NOMO-1 (cell line): ENCODE measurements at regions not wholly inside any gene's neighbourhood (a gene's known extent, or its start where the extent isn't known, plus 50 kb on each side); places are given as distances from the start of the nearest gene placed in this dataset.
A peak's percentile ranks its signal among the peaks of the same experiment; 100 is the strongest.
"Not testable (repeated sequence)": the region's sequence is repeated elsewhere in the genome, so short reads cannot be mapped to it uniquely, and the experiment has no call there.

Source experiments
- DNase-seq, 2 experiments: peaks; one replicate each; lab custom pipeline; 2025; ENCODE audit not compliant: unreplicated experiment in 2 of 2; lab: John Stamatoyannopoulos, UW

DNA sequence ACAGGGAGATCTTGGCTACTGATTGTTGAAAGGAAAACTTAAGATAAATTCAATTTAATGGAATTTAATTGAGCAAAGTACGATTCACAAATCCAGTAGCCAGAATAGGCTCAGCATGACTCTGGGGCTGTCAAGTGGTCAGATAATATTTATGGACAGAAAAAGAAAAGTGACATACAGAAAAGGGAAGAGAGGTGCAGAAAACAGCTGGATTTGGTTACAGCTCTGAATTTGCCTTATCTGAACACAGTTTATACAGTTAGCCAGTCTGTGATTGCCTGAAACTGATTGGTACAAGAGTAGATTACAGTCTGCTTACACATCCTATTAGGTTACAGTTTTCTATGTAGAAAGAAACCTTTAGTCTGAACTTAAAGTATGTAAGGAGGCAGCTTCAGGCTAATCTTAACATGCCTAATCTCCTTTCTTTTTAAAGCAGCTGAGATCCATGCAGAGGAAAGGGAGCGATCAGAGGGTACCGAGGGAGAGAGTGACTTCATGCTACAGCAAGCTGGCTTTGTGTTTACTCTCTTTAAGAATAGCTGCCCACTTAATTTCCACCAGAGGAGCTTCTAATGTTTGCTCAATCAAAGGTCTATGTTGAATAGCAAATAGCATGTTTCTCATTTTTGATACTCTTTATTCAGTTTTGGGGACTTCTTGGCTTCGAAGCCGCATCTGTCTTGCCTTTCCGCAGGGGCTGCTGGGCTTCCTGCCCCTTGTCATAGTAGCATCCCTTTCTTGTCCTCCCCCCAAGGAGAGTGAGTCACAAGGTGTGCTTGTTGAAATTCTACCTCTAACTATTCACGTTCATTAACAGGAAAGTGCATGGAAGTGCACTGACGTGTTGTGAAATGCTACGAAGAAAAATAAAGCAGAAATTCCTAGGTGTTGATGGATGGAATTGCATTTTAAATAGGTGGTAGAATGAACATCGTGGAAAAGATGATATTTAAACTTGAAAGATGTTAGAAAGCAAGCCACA is 761.2 kb downstream of the TAF11L14 start:
- DNase-seq, result no peak

DNA sequence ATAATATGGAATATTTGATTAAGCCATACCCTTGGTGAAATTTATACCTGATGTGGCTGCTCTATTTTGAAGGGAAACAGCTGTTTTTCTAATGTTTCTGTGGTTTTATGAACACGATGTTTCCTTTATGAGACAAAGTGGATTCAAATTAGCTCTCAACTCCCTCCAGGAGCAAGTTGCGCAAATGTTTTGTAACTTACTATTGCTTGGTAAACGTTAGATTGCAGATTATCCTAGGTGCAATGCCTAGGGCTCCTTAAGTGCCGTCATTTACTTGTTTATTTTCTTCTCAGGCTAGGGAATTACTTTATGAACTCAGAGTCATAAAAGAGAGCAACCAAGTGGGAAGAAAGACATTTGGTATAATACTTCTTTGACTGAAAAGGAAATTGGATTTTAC is 763.1 kb downstream of the TAF11L14 start:
- no peak for DNase-seq

DNA sequence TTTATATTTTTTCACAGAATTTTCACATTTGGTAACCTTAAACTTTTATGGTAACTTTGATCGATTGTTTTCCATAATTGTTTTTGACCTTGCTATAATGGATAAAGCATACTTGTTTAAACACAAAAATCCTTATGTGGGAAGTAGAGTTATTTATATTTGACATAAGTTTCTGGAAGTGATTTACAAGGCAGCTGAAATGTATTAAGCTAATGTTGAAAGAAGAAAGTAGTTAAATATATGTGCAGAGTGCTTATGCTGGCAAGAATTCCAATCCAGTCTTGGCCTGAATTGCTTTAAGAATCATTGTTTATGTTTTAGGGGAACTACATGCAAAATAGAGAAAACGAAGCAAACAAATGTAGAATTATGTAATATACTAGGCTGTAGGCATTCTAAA is 763.6 kb downstream of the TAF11L14 start:
- DNase-seq, result no peak

DNA sequence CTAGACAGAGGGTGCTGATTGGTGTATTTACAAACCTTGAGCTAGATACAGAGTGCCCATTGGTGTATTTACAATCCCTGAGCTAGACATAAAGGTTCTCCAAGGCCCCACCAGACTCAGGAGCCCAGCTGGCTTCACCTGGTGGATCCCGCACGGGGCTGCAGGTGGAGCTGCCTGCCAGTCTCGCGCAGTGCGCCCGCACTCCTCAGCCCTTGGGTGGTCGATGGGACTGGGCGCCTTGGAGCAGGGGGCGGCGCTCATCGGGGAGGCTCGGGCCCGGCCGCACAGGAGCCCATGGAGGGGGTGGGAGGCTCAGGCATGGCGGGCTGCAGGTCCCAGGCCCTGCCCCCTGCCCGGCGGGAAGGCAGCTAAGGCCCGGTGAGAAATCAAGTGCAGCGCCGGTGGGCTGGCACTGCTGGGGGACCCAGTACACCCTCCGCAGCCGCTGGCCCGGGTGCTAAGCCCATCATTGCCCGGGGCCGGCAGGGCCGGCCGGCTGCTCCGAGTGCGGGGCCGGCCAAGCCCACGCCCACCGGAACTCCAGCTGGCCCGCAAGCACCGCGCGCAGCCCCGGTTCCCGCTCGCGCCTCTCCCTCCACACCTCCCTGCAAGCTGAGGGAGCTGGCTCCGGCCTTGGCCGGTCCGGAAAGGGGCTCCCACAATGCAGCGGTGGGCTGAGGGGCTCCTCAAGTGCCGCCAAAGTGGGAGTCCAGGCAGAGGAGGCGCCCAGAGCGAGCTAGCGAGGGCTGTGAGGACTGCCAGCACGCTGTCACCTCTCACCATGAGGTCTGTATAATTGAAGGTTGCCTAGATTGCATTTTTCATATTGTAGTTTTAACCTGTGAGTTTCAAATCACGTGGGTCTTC is 765.4 kb downstream of the TAF11L14 start:
- DNase-seq, result not testable (repeated sequence)

DNA sequence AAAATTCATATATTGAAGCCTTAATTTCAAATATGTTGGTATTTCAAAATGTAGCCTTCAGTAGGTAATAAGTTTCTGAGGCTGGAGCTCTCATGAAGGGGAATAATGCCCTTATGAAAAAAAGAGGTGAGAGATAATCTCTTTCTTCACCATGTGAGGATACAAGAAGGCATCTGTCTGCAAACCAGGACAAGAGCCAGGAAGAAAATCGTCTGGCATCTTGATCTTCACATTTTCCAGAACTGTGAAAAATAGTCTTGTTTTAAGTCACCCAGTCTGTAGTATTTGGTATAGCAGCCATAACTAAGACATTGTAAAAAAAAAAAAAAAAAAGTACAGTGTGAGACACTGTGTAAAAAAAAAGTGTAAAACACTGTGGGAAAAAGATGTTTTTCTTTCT is 768.9 kb downstream of the TAF11L14 start:
- no peak for DNase-seq

DNA sequence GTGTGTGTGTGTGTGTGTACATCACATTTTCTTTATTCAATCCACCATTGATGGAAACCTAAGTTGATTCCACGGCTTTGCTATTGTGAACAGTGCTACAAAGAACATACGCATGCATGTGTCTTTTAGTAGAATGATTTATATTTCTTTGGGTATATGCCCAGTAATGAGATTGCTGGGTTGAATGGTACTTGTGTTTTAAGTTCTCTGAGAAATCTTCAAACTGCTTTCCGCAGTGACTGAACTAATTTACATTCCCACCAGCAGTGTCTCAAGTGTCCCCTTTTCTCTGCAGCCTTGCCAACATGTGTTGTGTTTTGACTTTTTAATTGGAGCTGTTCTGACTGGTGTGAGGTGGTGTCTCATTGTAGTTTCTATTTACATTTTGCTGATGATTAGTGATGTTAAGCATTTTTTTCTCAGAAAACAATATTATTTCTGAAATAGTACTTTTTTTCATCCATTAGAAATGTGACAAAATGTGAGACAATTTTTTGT is 769.7 kb downstream of the TAF11L14 start:
- DNase-seq, result no peak

DNA sequence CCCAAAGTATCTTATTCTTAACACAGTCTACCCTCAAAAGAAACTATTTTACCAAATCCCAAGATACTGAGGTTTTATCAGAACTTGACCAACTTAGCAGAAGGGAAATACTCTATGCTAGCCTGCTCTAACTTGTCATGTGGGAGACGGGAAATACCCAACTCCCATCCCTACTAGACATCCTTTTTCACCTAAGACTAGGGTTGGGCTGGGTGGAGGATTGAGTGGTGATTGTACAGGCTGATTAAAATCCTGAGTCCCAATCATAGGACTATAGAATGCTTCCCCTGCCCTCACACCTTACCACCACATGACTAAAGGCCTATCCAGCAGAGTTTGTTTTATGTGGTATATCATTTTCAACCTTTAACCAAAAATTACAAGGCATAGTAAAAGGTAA is 786.5 kb downstream of the TAF11L14 start:
- DNase-seq, result no peak

DNA sequence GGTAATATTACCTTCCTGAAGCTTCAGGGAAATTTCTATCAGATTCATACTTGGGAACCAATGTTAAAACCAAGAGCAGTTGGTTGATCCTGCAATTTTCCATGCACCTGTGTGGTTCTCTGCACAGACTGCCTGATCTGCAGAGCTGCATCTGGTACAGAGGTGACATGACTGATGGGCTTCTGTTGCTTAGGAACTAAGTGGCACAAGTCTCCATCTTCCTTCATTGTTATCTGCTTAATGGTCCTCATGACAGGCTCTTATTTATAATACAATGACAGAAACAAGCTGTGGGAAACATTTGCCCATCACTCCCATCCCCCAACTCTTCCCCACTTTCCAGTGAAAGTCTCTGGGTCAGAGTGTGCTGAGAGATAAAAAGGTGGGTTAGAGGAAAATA is 799.1 kb downstream of the TAF11L14 start:
- DNase-seq, result no peak

DNA sequence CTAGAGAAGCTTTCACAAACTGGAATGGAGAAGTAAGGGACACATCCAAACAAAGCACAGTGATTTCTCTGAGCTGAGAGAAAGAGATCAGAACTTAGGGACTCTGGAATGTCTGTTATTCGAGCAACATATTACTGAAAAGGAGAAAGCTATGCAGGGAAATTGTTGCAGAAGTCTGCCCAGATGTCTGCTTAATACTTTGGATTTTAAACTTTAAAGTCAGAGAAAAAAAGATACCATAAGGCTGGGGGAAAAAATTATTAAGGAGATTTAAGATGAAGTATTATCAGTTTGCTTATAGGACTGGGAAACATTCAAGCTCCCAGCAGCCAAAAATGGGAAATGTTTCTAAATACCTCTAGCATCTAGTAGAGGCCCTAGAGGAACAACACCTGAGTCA is 803.9 kb downstream of the TAF11L14 start:
- DNase-seq, result no peak

DNA sequence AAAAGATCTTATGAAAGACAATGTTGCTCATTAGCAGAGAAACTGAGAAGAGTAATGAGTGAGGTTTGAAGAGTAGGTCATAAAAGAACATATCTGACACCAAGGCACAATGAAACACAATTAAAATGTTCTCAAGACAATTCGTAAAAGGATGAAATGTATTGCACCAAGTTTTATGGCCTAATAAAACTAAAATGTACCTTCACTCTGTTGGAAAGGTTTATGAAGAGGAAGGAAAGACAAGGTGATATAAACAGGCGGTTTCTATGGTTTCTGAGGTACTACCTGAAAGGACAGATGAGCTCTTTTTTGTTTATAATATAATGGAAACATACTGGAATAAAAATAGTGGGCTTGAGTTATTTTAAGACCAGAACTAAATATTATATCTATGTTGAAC is 821.3 kb downstream of the TAF11L14 start:
- no peak for DNase-seq

DNA sequence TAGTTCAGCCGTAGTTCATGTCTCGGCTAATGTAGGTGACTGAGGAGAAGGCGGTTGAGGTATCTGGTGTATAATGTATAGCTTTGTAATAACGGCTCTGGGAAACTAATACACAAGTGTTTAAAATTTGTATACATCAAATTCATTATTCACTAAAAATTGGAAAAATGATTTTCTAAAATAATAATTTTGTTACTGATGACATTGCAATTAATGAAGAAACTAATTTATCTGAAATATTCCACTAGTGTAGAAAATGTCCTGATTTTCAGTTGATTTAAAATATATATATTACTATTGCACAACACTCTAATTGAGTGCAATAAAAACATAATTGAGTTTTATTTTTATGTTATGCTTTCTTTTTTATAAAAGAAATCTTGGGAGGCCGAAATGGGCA is 823.0 kb downstream of the TAF11L14 start:
- DNase-seq, result no peak

DNA sequence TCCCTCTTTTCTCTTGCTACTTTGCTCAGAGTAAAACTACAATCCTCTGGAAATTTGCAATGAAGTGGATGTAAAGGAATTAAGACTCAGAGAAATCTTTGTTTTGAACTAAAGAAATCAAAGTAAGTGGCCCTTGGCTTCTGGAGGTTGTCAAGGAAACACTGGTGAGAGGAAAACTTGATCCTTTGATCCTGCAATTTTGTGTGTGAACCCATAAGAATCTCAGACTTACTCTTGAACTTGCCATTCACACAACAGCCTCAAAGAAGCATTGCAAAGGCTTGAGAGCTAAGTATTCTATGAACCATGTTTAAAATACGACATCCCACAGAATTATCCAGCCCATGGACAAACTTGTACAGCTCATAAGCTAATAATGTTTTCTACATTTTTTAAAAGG is 827.5 kb downstream of the TAF11L14 start:
- no peak for DNase-seq

DNA sequence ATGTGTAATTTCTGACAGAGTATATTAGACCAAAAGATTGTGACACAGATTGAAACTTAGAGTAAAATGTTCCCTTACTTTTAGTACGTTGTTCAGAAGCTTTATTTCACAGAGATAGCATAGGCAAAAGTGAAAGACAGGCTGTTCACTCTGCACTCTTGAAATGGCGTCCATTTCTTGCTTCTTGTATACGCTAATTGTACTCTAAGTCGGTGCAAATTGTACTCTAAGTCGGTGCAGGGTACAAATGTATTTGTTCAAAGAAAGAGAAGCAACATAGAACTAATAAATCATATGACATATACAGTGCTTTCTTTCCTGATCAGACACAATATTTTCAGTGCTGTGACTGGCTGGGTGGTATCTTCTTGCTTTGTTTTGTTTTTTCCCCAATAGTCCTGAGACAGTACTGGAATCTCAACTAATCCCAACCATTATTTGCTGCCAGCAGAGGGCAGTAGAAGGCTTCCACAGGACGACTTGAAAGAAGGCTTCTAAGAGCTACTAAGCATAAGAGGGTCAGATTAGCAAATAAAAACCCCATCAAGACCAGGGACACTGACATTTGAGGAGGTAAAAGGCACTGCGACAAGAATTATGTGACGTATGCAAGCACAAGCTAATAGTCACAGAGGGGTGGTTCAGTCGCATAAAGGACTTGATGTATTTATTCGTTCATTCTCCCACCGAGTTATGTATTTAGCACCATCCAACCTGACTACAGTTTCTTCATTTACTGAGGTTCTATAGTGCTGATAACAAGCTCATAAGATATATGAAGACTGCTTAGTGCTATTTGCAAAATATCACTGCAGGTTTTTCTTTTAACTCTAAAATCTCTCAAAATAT is 831.8 kb downstream of the TAF11L14 start:
- DNase-seq, result peak; percentile 31 to 76

DNA sequence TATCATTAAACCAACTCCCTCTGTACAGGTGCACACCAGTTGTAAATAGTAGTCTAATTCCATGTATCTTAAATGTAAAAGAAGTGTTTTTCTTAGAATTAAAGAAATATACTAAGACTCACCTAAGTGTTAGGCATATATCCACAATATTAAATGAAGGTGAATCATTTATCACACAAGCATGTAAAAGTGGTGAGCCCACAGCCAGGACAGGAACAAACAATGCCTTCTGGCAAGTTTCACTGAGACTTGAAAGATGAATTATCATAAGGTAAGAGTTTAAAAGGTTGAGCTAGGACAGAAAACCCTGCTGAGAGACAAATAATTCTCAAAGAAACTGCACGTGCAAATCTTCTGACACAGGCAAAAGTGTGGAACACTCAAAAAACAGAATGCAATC is 832.5 kb downstream of the TAF11L14 start:
- no peak for DNase-seq

DNA sequence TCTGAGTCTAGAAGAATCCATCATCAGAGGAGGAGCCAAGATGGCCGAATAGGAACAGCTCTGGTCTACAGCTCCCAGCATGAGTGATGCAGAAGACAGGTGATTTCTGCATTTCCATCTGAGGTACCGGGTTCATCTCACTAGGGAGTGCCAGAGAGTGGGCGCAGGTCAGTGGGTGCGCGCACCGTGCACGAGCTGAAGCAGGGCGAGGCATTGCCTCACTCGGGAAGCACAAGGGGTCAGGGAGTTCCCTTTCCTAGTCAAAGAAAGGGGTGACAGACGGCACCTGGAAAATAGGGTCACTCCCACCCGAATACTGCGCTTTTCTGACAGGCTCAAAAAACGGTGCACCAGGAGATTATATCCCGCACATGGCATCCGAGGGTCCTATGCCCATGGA is 837.5 kb downstream of the TAF11L14 start:
- DNase-seq, result not testable (repeated sequence)

DNA sequence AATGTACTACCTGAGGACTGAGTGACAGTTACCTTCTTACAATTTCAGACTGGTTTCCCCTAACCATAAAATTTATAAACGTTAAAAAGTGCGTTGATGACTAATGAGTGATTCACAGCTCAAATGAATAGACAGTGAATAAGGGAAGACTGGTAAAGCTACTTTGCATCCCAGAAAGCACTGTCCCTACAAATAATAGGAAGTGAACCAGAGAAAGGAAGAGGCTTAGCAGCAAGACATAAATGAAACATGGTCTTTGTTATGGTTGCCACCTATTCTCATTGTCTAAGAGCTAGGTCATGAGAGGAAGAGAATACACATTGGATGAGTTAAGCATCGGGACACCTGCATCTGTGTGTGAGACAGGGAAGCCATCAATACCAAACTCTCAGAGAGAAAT is 849.2 kb downstream of the TAF11L14 start:
- no peak for DNase-seq

DNA sequence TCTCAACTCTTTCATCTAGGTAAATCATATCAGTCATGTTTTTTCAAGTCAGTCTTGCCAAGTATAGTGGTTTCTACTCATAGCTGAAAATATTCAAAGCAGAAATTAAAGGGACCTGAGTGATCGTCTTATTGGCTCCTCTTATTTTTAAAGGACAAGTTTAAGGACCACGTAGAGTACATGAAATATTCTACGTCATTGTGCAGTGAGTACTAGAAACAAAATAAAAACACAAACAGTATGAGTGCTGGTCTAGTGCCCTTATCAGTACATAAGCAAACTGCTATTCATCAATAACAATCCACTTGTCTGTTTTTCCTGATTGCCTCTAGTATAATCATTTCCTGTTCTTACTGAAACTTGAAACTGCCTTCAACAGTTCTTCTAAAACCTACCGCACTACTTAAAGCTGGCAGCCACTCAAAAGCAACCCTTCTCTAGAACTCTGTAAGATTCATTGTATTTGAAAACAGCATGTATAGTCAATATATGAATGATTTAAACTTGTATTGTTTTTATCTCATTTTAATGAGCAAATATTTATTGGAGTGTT is 853.7 kb downstream of the TAF11L14 start:
- DNase-seq, result no peak

DNA sequence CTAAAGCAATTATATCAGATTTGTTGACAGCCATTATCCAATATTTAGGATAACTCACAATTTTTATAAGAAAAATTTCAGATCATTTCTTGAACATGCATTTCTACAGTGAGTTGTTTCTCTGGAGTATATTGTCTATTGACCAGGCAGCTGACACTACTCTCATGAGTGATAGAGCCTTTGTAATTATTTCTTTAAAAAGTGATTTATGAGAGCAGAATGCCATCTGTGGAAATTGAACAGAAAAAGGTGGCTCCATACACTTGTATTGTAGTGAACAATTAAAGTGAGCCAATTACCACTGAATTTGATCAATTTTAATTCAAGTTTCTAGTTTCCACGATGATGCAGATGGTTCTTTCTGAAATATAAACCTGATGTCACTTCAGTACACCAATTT is 855.4 kb downstream of the TAF11L14 start:
- no peak for DNase-seq

DNA sequence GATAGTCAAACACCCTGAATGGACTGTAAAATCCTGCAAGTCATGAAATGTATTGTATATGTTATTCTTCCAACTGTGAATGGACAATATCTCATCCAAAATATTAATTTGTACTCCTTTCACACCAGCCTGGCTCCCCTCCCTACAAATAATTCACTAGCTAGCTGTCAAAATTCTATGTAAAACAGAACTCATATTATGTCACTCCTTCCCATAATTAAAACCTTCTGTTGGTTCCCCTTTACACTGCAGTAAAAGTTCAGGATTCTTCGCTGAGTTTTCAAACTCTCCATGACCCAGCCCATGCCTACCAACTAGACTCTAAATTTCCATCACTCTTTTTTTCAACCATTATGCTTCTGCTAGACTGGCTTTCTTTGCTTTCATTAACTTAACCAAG is 857.1 kb downstream of the TAF11L14 start:
- no peak for DNase-seq

DNA sequence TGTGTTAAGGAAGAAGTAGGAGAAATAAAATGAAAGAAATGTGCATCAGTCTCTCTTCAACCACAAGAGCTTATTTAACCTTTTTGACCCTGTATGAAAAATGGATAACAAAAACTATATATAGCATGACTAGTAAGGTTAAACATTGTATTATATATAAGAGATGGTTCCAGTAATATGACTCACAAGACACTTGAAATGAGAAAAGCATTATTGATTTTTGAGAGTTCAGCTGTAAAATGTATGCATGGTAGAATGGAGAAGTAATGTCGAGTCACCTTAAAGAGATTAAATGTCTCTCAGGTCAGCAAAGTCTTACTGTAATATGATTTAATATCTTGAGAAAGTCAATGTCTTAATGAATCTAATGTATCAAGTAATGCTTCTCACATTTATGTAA is 860.9 kb downstream of the TAF11L14 start:
- DNase-seq, result no peak
